LoVo (cell line): ENCODE measurements at regions not wholly inside any gene's neighbourhood (a gene's known extent, or its start where the extent isn't known, plus 50 kb on each side); places are given as distances from the start of the nearest gene placed in this dataset.
"Not testable (repeated sequence)": the region's sequence is repeated elsewhere in the genome, so short reads cannot be mapped to it uniquely, and the experiment has no call there.

ENCODE experiments used
- DNase-seq: peaks from one replicate; pipeline ENCODE4 v3.0.0-alpha.2; 2016; ENCODE audit warnings: low spot score

GRCh38 chr11:114942207-114942606, 263.9 kb downstream of the NXPE2 start:
- no peak for DNase-seq

DNA sequence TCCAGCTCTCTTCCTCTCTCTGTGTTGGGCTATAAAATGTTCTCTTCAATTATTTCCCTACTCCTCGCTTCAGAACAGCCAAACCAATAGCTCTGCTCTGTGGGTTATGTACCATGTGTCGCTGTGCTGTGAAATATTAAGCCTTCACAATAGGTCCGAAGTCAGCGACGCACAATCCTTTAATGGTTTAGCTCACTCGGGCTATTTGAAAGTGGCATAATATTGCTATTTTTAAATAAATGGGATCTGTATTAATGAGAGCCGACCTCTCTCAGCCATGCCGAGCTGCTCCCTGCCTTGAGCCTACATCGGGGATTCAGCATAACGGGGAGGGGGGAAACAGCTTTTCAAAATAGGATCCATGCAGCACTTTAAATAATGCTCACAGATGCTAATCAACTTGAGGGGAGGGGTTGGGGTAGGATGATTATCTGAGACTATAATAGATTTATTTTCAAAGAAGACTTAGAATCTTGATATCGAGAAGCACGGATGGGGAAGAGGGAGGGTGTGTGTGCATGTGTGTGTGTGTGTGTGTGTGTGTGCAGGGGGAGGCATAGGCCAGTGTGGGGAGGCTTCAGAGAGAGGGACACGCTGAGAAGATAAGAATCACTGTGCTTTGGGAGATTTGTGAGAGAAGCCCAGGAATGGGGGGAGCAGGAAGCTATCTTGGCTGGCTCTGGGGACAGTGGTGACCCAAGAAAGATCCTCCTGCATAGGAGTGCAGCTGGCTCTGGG, 271.5 kb downstream of the NXPE2 start:
- no peak for DNase-seq

DNA sequence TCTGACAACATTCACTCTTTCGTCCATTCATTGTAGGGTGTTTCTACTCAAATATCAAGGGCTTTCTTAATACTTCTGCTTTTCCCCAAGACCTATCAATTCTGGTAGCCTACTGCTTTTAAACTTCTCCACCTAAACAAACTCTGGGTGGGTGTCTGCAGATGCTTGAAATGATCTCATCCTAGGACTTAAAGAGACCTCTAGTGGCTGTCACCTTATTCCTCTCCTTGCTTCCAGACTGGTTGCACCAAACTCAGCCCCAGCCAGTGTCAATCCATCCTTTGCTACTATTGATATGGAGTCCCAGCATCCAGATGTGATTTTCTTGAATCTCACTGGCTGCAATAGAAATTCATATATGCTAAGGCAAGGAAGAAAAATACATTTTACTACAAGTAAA, 274.7 kb downstream of the NXPE2 start:
- DNase-seq, result no peak

DNA sequence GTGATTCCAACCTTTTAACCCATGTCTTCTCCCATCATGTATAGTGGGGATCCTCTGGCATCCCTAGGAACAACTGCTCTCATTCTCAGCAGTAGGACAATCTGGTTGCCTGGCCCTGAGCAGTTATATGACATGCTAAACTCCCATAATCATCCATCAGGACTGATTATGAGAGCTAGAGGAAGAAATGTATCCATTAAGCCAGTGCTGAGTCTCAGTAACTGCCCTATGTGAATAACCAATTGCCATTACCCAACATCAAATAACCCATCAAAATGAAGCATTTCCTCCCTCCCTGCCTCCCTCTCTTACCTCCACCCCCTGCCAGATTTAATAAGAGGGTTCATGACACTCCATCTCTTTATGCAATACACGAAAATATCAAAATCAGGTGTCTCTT, 277.6 kb downstream of the NXPE2 start:
- no peak for DNase-seq

GRCh38 chr11:114956566-114956965, 278.2 kb downstream of the NXPE2 start:
- DNase-seq, result no peak

DNA sequence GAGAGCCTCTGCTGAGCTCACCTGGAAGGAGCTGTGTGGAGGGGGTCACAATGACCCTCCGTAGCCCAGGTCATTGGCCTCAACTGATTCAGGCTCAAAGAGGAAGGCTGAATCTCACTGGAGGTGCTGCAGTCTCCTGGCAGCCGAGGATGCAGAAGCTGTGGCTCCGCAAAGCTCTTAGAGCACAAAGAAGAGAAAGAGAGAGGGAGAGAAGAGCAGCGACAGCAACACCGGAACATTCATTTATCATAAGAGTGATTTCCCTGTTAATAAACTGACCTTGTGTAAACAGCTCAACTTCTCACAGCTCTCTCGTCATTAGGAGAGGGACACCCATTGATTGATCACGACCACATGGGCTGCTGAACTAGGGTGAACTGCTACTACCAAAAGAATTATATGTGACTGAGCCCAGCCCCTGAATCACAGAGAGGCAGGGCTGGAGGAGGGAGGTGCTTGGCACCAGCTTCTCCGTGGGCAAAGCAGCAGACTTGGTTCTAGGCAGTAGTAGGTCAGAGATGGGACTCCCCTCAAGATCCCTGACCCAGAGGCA, 281.7 kb downstream of the NXPE2 start:
- no peak for DNase-seq

GRCh38 chr11:114960819-114961218, 282.5 kb downstream of the NXPE2 start:
- DNase-seq, result not testable (repeated sequence)

GRCh38 chr11:114964676-114965214, 286.4 kb downstream of the NXPE2 start:
- no peak for DNase-seq

DNA sequence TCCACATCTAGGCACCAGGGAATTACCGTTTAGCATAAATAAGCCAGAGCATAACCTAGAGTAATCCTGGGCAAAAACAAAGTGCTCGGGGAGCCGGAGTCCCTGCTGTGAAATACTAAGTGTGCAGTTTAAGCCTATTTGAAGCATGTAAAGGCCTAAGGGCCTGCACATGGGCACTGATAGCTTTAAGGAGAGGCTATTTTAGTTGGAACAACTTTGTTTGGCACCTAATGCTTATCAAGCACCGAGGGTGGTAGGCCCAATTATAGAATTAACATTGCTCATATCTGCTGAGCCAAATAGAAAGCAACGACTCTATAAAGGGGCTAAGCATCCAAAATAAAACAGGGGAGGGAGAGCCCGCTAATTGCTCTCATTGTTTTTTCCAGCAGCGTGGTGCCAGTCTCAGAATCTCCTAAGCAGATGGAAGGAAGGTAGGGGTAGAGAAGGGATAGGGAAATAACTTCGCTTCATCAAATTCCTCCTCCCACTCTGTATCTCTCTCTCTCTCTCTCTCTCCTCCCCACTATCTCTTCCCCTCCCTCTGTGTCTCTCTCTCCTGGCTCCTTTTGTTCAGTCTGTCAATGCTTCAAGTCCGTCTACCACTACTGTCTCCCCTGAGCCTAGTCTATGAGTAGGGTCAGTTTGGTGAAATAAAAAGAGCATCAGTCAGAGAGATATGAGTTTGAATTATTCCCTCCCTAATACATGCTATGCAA, 292.8 kb downstream of the NXPE2 start:
- no peak for DNase-seq

- no peak for DNase-seq
These were observed 293.8 kb downstream of the NXPE2 start for GRCh38 chr11:114972105-114972504.

DNA sequence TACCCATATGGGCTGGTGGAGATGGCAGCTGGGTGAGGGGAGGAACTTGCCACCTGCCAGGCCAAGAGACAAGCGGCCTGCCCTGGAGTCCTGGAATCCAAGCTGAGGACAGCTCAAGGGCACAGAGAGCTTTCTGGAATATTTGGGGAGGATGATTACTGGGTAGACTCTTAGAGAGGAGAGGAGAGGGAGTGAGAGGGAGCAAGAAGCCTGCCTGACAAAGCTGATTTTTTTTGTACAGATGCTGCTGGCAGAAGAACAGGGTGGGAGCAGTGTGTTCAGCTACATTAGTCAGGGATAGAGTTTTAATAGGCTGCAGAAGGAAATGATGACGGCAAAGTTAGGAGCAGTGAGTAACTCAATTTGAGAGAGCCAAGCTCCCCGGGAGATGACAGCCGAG, 299.3 kb downstream of the NXPE2 start:
- no peak for DNase-seq

GRCh38 chr11:114982141-114982540, 303.8 kb downstream of the NXPE2 start:
- no peak for DNase-seq

GRCh38 chr11:114984611-114985163, 306.4 kb downstream of the NXPE2 start:
- no peak for DNase-seq

- no peak for DNase-seq
These were observed 308.0 kb downstream of the NXPE2 start for GRCh38 chr11:114986365-114986764.

DNA sequence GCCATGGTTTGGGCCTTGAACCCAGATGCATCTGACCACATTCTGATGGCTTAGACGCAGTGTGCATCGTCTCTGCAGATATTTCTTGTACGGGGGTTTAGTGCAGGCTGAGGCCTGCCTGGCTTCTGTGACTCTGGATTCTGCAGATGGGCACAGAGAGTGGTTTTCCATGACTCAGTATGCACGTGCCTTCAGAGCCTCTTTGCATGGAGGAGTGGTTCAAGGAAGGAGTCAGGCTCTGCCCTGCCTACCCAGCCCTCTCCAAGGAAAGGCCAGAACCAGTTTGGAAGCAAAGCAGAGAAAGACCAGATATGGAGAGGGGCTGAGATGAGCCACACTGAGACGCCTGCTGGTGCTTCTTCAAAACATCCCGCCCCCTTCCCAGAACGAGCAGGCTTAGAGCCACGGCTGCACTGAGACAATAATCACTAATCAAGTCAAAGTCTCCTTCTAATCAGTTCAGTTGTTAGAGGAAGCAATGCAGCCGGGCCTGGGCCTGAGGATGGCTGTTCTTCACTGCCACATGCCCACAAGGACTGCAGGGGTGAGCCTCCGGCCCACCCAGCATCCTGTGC, 308.9 kb downstream of the NXPE2 start:
- DNase-seq, result no peak

GRCh38 chr11:114988644-114989043, 310.3 kb downstream of the NXPE2 start:
- DNase-seq, result no peak

DNA sequence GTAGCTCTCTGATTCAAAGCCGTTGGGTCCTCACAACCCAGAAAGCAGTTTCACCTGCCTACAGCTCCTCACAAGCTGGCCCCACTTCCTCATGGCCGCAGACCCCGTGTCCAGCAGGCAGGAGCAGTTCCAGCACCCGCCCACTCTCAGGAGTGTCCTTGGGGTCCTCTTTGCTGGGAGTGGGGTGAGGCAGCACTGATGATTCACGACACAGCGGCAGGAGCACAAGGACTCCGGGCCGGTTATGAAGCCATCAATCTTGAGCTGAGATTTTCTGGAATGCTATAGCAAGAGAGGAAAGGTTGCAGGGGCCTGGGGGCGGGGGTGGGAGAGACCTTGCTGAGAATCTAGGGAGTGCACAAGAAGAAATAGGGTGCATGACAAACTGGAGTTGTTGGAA, 311.2 kb downstream of the NXPE2 start:
- no peak for DNase-seq

- no peak for DNase-seq
These were observed 327.3 kb downstream of the NXPE2 start for GRCh38 chr11:115005663-115006062.

DNA sequence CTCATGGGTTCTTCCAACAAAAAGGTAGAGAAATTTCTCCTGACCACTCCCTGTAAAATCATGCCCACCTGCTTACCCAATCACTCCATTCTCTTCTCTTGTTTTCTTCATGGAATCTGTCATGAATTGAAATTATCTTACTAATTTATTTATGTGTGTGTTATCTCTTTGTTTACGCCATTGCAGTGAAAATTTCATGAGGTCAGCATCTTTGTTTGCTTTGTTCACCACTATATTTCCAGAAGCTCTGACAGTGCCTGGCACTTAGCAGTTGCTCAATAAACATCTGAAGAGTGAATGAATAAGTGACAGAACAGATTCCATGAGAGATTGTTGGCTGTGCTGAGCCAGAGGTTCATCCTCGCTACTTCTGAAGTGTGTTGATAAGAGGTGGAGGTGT, 329.5 kb downstream of the NXPE2 start:
- no peak for DNase-seq

DNA sequence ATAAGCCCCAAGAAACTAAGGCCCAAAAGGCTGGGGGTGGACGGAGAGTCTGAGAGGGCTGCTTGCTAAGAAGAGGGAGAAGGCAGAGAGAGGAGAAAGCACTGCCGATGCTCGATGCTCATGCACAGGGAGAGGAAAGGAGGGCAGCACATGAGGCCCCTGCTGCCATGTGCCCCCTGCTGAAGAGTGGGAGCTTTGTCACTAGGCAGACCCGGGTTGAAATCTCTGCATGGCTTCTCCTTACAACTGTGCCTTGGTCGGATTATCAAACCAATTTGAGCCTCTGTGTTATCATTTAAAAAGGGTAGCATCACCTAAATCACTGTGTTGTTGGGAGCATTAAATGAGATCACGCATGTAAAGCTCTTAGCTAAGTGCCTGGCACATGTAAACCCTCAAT, 330.5 kb downstream of the NXPE2 start:
- DNase-seq, result no peak

DNA sequence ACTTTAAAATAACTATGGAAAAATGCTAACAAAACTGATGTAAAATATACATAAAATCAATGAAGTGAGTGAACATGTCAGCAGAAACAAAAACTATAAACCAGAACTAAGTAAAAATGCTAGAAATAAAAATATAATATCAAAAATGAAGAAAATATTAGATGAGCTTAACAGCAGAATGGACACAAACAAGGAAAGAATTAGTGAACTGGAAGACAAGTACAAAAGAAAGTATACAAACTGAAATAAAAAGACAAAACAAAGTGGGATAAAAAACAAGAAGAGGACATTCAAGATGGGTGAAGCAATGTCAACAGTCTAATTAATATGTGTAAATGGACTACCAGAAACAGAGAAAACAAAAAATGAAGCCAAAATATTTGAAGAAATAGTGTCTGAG, 339.2 kb downstream of the NXPE2 start:
- DNase-seq, result no peak

GRCh38 chr11:115030166-115030565, 351.8 kb downstream of the NXPE2 start:
- DNase-seq, result no peak
